ENCODE measurements at regions not wholly inside any gene's neighbourhood (a gene's known extent, or its start where the extent isn't known, plus 50 kb on each side); places are given as distances from the start of the nearest gene placed in this dataset.

DNA sequence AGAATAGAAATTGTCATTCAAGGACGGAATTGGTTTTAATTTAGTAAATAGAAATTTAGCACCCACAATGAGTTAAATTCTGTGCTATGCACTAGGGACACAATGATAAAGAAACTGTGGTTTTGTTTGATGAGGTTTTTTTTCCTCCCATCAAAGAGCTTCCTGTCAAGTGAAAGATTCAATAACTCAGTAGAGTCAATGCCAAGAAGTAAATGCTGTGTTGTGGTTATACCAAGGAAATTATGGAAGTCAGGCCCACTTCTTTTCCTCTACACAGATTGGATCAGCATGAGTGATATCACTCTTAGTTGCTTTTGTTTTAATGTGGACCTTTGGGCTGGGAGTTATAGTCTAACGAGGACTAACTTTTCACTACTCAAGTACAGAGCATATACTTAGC is 1269.6 kb upstream of the ADGRL2 start:
- no peak for TF ChIP-seq AFF4 (CRISPR knock-in tag; IDR thresholded peaks at IDR 0.05)
- TF ChIP-seq TCF7L2 (IDR thresholded peaks at IDR 0.05; ENCODE audit: low read depth, low read length): no peak
- no peak for TF ChIP-seq SNRNP70 (IDR thresholded peaks at IDR 0.05; ENCODE audit: low read depth, low read length)
- TF ChIP-seq, protein P1, sequence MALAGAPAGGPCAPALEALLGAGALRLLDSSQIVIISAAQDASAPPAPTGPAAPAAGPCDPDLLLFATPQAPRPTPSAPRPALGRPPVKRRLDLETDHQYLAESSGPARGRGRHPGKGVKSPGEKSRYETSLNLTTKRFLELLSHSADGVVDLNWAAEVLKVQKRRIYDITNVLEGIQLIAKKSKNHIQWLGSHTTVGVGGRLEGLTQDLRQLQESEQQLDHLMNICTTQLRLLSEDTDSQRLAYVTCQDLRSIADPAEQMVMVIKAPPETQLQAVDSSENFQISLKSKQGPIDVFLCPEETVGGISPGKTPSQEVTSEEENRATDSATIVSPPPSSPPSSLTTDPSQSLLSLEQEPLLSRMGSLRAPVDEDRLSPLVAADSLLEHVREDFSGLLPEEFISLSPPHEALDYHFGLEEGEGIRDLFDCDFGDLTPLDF (CRISPR knock-in tag; IDR thresholded peaks at IDR 0.05): no peak
- no peak for TF ChIP-seq KDM5A (IDR thresholded peaks at IDR 0.05; ENCODE audit: borderline replicate concordance, low read length)
- no peak for TF ChIP-seq TCF12 (IDR thresholded peaks at IDR 0.05)
- no peak for TF ChIP-seq TCF12 (CRISPR knock-in tag; IDR thresholded peaks at IDR 0.05)
- TF ChIP-seq ESRRA (CRISPR knock-in tag; IDR thresholded peaks at IDR 0.05; ENCODE audit: low read depth): no peak
- TF ChIP-seq NR1H2 (CRISPR knock-in tag; IDR thresholded peaks at IDR 0.05; ENCODE audit: borderline replicate concordance, low read depth): no peak
- TF ChIP-seq PBX3 (CRISPR knock-in tag; IDR thresholded peaks at IDR 0.05; ENCODE audit: borderline replicate concordance): no peak
- TF ChIP-seq ZNF878 (CRISPR knock-in tag; IDR thresholded peaks at IDR 0.05): no peak
- no peak for TF ChIP-seq EZH2 (conservative IDR thresholded peaks at IDR 0.05; ENCODE audit: low read depth, low read length)

All from HepG2 (cell line).